Thymus (tissue), 11 donors: ENCODE measurements at regions not wholly inside any gene's neighbourhood (a gene's known extent, or its start where the extent isn't known, plus 50 kb on each side); places are given as distances from the start of the nearest gene placed in this dataset.
A peak's percentile ranks its signal among the peaks of the same experiment; 100 is the strongest.
"Not testable (repeated sequence)": the region's sequence is repeated elsewhere in the genome, so short reads cannot be mapped to it uniquely, and the experiment has no call there.

Experiments used
- DNase-seq, 9 donors: peaks; one replicate each; pipeline ENCODE4 v3.0.0-alpha.2; 2013; ENCODE audit warnings: low spot score in 9 of 9, low read depth in 6 of 9, missing footprints in 1 of 9
- H3K27ac ChIP-seq, 2 donors: one replicate each; pipeline ENCODE4 v1.5.1; 2013; ENCODE audit warnings: control low read depth in 1 of 2, low read depth in 1 of 2, low read length in 1 of 2, mild to moderate bottlenecking in 1 of 2, moderate library complexity in 1 of 2
- H3K27me3 ChIP-seq, 2 donors: one replicate each; pipeline ENCODE4 v1.5.1; 2013; ENCODE audit warnings: low read length in 1 of 2; ENCODE audit not compliant: control insufficient read depth in 2 of 2, insufficient read depth in 1 of 2
- H3K36me3 ChIP-seq, 2 donors: one replicate each; pipeline ENCODE4 v1.5.1; 2013; ENCODE audit warnings: low read length in 1 of 2, mild to moderate bottlenecking in 1 of 2, moderate library complexity in 1 of 2; ENCODE audit not compliant: control insufficient read depth in 2 of 2, insufficient read depth in 2 of 2
- H3K4me1 ChIP-seq, 2 donors: one replicate each; pipeline ENCODE4 v1.5.1; 2013; ENCODE audit warnings: low read length in 2 of 2; ENCODE audit not compliant: control insufficient read depth in 2 of 2, insufficient read depth in 2 of 2
- H3K4me3 ChIP-seq, 2 donors: one replicate each; pipeline ENCODE4 v1.5.1; 2013; ENCODE audit warnings: low read length in 2 of 2, control low read depth in 1 of 2, mild to moderate bottlenecking in 1 of 2
- H3K9me3 ChIP-seq, 2 donors: one replicate each; pipeline ENCODE4 v1.5.1; 2013; ENCODE audit warnings: low read length in 1 of 2, mild to moderate bottlenecking in 1 of 2; ENCODE audit not compliant: control insufficient read depth in 2 of 2, insufficient read depth in 1 of 2
- WGBS: extraction: QIAGEN DNeasy Blood & Tissue Kit; methylation state at CpG from one replicate; pipeline ENCODE4 v1.1.7; 2013; 5-methylcytosine and 5-hydroxymethylcytosine counted together
- donor health status: healthy.

- no peak for DNase-seq
- Histone ChIP-seq H3K9me3 (no peaks in the 10 kb centered on the region), H3K4me3 (no peak overlapping the region), H3K27ac (no peak overlapping the region), H3K36me3 (no peaks in the 10 kb centered on the region), H3K27me3 (no peaks in the 10 kb centered on the region), H3K4me1 (no peaks in the 10 kb centered on the region)
- 92% methylated on average over 2 of the region's 2 CpGs for WGBS
Observed at GRCh38 chr7:11272352-11272751, 298.7 kb downstream of the PHF14 start.

- no peak overlapping the region for H3K27ac ChIP-seq
- no peak for DNase-seq
- 83% methylated on average over 2 of the region's 2 CpGs for WGBS
Observed at GRCh38 chr7:11274074-11274473, 300.4 kb downstream of the PHF14 start.

GRCh38 chr7:11281953-11282352 is 308.3 kb downstream of the PHF14 start:
- DNase-seq, result no peak
- H3K27ac ChIP-seq, result no peak overlapping the region
- no peaks in the 10 kb centered on the region for H3K9me3 ChIP-seq
- H3K36me3 ChIP-seq, result no peaks in the 10 kb centered on the region
- H3K27me3 ChIP-seq, result no peaks in the 10 kb centered on the region
- H3K4me3 ChIP-seq, result no peak overlapping the region
- H3K4me1 ChIP-seq, result no peaks in the 10 kb centered on the region
- 49% methylated on average over 2 of the region's 2 CpGs for WGBS

More at GRCh38 chr7:11274074-11274473, 300.4 kb downstream of the PHF14 start:
- H3K36me3 ChIP-seq, result no peaks in the 10 kb centered on the region
- H3K4me3 ChIP-seq, result no peak overlapping the region
- no peaks in the 10 kb centered on the region for H3K27me3 ChIP-seq
- H3K9me3 ChIP-seq, result no peaks in the 10 kb centered on the region
- H3K4me1 ChIP-seq, result no peaks in the 10 kb centered on the region

GRCh38 chr7:11283584-11283983 is 309.9 kb downstream of the PHF14 start:
- not testable (repeated sequence) for H3K27ac ChIP-seq, DNase-seq, H3K4me3 ChIP-seq, H3K9me3 ChIP-seq, H3K36me3 ChIP-seq, H3K27me3 ChIP-seq, H3K4me1 ChIP-seq
- 94% methylated on average over 3 of the region's 3 CpGs for WGBS

GRCh38 chr7:11290863-11291262 is 317.2 kb downstream of the PHF14 start:
- no peaks in the 10 kb centered on the region for H3K4me1 ChIP-seq
- no peak overlapping the region for H3K4me3 ChIP-seq
- DNase-seq, result no peak
- no peaks in the 10 kb centered on the region for H3K9me3 ChIP-seq
- no peak overlapping the region for H3K27ac ChIP-seq
- 91% methylated on average over 3 of the region's 3 CpGs for WGBS
- no peaks in the 10 kb centered on the region for H3K27me3 ChIP-seq
- no peaks in the 10 kb centered on the region for H3K36me3 ChIP-seq

- H3K4me1 ChIP-seq, result no peaks in the 10 kb centered on the region
- no peaks in the 10 kb centered on the region for H3K9me3 ChIP-seq
- H3K36me3 ChIP-seq, result no peaks in the 10 kb centered on the region
- no peak for DNase-seq
- H3K4me3 ChIP-seq, result no peak overlapping the region
- WGBS, result 88% methylated on average over 2 of the region's 2 CpGs
- no peaks in the 10 kb centered on the region for H3K27me3 ChIP-seq
- no peak overlapping the region for H3K27ac ChIP-seq
Observed at GRCh38 chr7:11294218-11294617, 320.5 kb downstream of the PHF14 start.

- no peak overlapping the region for H3K4me3 ChIP-seq
- no peak overlapping the region for H3K27ac ChIP-seq
- peak in 2 of 9 donors; percentile 2 to 23 for DNase-seq
- WGBS, result 92% methylated on average over 4 of the region's 4 CpGs
- H3K27me3 ChIP-seq, result no peaks in the 10 kb centered on the region
- no peaks in the 10 kb centered on the region for H3K4me1 ChIP-seq
- no peaks in the 10 kb centered on the region for H3K9me3 ChIP-seq
- H3K36me3 ChIP-seq, result no peaks in the 10 kb centered on the region
Observed at GRCh38 chr7:11294965-11295364, 321.3 kb downstream of the PHF14 start.

- no peaks in the 10 kb centered on the region for H3K9me3 ChIP-seq
- H3K4me3 ChIP-seq, result no peak overlapping the region
- WGBS, result 93% methylated on average over 5 of the region's 5 CpGs
- no peak overlapping the region for H3K27ac ChIP-seq
- no peak for DNase-seq
- no peaks in the 10 kb centered on the region for H3K27me3 ChIP-seq
- no peaks in the 10 kb centered on the region for H3K36me3 ChIP-seq
- H3K4me1 ChIP-seq, result no peaks in the 10 kb centered on the region
Observed at GRCh38 chr7:11297126-11297625, 323.5 kb downstream of the PHF14 start.

- Histone ChIP-seq H3K4me3 (no peak overlapping the region), H3K9me3 (no peaks in the 10 kb centered on the region), H3K27me3 (no peaks in the 10 kb centered on the region), H3K36me3 (no peaks in the 10 kb centered on the region), H3K4me1 (no peaks in the 10 kb centered on the region), H3K27ac (no peak overlapping the region)
- DNase-seq, result no peak
Observed at GRCh38 chr7:11297764-11298163, 324.1 kb downstream of the PHF14 start.

- DNase-seq, result no peak
- Histone ChIP-seq H3K9me3 (no peaks in the 10 kb centered on the region), H3K27ac (no peak overlapping the region), H3K4me3 (no peak overlapping the region), H3K36me3 (no peaks in the 10 kb centered on the region), H3K27me3 (no peaks in the 10 kb centered on the region), H3K4me1 (no peaks in the 10 kb centered on the region)
- WGBS, result 83% methylated on average over 11 of the region's 11 CpGs
Observed at GRCh38 chr7:11298220-11298619, 324.5 kb downstream of the PHF14 start.
